DND-41 (cell line): ENCODE measurements at regions not wholly inside any gene's neighbourhood (a gene's known extent, or its start where the extent isn't known, plus 50 kb on each side); places are given as distances from the start of the nearest gene placed in this dataset.

ENCODE experiments used
- ATAC-seq: fragments of 200-7000 bp; cut with Tn5 transposase; 3 replicates; pipeline ENCODE4 v1.9.1; 2021; ENCODE audit warnings: low read depth; ENCODE audit not compliant: insufficient read depth
- DNase-seq: peaks from one replicate; pipeline ENCODE4 v3.0.0-alpha.2; 2020
- H2AFZ ChIP-seq: 2 replicates; pipeline ENCODE4 v1.6.0; 2012; ENCODE audit warnings: low read depth, low read length
- H3K27ac ChIP-seq: 2 replicates; pipeline ENCODE4 v1.5.1; 2012; ENCODE audit warnings: low read length, inconsistent platforms
- H3K27me3 ChIP-seq: fragments of 200-600 bp; sonication (generic); 2 replicates; pipeline ENCODE4 v1.6.0; 2012; ENCODE audit warnings: low read length, mild to moderate bottlenecking, inconsistent platforms; ENCODE audit not compliant: insufficient read depth, poor library complexity
- H3K36me3 ChIP-seq: 2 replicates; pipeline ENCODE4 v1.5.1; 2012; ENCODE audit warnings: low read length, inconsistent platforms; ENCODE audit not compliant: insufficient read depth
- H3K4me1 ChIP-seq: 2 replicates; pipeline ENCODE4 v1.5.1; 2012; ENCODE audit warnings: mild to moderate bottlenecking, low read length; ENCODE audit not compliant: insufficient read depth
- H3K4me2 ChIP-seq: 2 replicates; pipeline ENCODE4 v1.6.0; 2012; ENCODE audit warnings: mild to moderate bottlenecking, moderate library complexity, low read length, inconsistent platforms; ENCODE audit not compliant: insufficient read depth
- H3K4me3 ChIP-seq, 2 experiments: fragments of 200-600 bp in 1 of 2; shearing (Covaris generic) in 1 of 2; 2 replicates each; pipeline ENCODE4 v1.5.1; 2012 to 2016; ENCODE audit warnings: inconsistent platforms in 2 of 2, low read length in 2 of 2, mild to moderate bottlenecking in 2 of 2, low read depth in 1 of 2, moderate library complexity in 1 of 2
- H3K79me2 ChIP-seq: 2 replicates; pipeline ENCODE4 v1.6.0; 2012; ENCODE audit warnings: low read length, inconsistent platforms; ENCODE audit not compliant: insufficient read depth
- H3K9ac ChIP-seq: 2 replicates; pipeline ENCODE4 v1.6.0; 2012; ENCODE audit warnings: low read depth, mild to moderate bottlenecking, inconsistent platforms, low read length, moderate library complexity
- H3K9me3 ChIP-seq: 2 replicates; pipeline ENCODE4 v1.5.1; 2012; ENCODE audit warnings: low read length, moderate library complexity, mild to moderate bottlenecking, inconsistent platforms; ENCODE audit not compliant: insufficient read depth, severe bottlenecking
- H4K20me1 ChIP-seq: 2 replicates; pipeline ENCODE4 v1.6.0; 2012; ENCODE audit warnings: low read length; ENCODE audit not compliant: insufficient read depth
- CTCF ChIP-seq: IDR thresholded peaks from 2 replicates; pipeline ENCODE4 v1.5.1; 2012; ENCODE audit warnings: borderline replicate concordance, low read length, moderate library complexity, mild to moderate bottlenecking; ENCODE audit not compliant: poor library complexity, severe bottlenecking; ENCODE audit errors: extremely low read depth
- EZH2 ChIP-seq: IDR thresholded peaks from 3 replicates; pipeline ENCODE4 v1.6.1; 2012; ENCODE audit warnings: borderline replicate concordance, low read depth, mild to moderate bottlenecking, moderate library complexity, low read length, inconsistent platforms; ENCODE audit not compliant: severe bottlenecking

DNA sequence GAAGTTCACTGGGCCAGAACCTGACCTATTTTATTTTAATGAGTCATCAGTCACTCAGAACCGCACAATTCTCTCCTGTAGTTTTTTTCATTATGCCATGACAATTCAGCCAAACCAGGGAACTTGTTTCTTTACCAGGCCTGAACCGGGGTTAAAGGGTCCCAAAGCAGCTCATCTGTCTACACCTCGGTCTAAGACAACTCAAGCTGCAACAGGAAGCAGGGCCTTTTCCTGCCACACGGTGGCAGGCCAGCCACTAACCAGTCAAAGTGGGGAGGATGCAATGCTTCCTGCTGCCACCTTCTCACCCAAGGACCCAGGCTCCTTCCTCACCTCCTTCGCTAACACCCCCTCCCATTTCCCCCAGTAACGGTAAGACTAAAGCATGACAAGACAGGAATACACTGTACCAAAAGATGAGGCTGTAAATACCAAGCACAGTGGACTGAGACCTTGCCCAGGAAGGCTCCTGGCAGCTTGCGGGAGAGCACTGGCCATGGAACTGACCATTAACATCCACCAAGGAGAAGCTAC is 56.7 kb upstream of the ACKR3 start:
- Histone ChIP-seq H3K36me3 (no peaks in the 10 kb centered on the region), H4K20me1 (no peaks in the 10 kb centered on the region), H3K9me3 (no peaks in the 10 kb centered on the region), H3K4me2 (peak overlapping the region; percentile 40; the same call in 1 of the 2 replicates), H3K27ac (peak overlapping the region; percentile 59), H3K4me3 (no peak overlapping the region), H3K27me3 (no peaks in the 10 kb centered on the region), H3K9ac (no peak overlapping the region), H3K79me2 (no peaks in the 10 kb centered on the region), H3K4me1 (peaks cover 9% of the 10 kb centered on the region), H2AFZ (peak overlapping the region; percentile 75)
- DNase-seq = peak; percentile 87
- no peak for TF ChIP-seq EZH2
- peak; percentile 95 for TF ChIP-seq CTCF
- ATAC-seq = peak; percentile 100

GRCh38 chr2:236513956-236514355 is 55.7 kb upstream of the ACKR3 start:
- Histone ChIP-seq H3K9ac (no peak overlapping the region), H3K27ac (no peak overlapping the region), H3K9me3 (no peaks in the 10 kb centered on the region), H3K79me2 (no peaks in the 10 kb centered on the region), H3K27me3 (no peaks in the 10 kb centered on the region), H3K36me3 (no peaks in the 10 kb centered on the region), H2AFZ (no peak overlapping the region), H4K20me1 (no peaks in the 10 kb centered on the region), H3K4me2 (no peak overlapping the region), H3K4me3 (no peak overlapping the region), H3K4me1 (peaks cover 9% of the 10 kb centered on the region)
- no peak for DNase-seq
- no peak for ATAC-seq
- TF ChIP-seq EZH2 (no peak), CTCF (no peak)

- ATAC-seq = no peak
- no peaks in the 10 kb centered on the region for H3K27me3 ChIP-seq
- H3K9ac ChIP-seq = no peak overlapping the region
- TF ChIP-seq EZH2 (no peak), CTCF (no peak)
- H3K4me1 ChIP-seq = peaks cover 9% of the 10 kb centered on the region
- H3K4me3 ChIP-seq = no peak overlapping the region
- H4K20me1 ChIP-seq = no peaks in the 10 kb centered on the region
- no peak overlapping the region for H2AFZ ChIP-seq
- H3K4me2 ChIP-seq = no peak overlapping the region
- no peaks in the 10 kb centered on the region for H3K79me2 ChIP-seq
- no peaks in the 10 kb centered on the region for H3K9me3 ChIP-seq
- no peaks in the 10 kb centered on the region for H3K36me3 ChIP-seq
- DNase-seq = no peak
- no peak overlapping the region for H3K27ac ChIP-seq
Observed at GRCh38 chr2:236516708-236517107, 52.9 kb upstream of the ACKR3 start.
